Stimulated activated CD8-positive, alpha-beta memory T cell treated with anti-CD3 and anti-CD28 coated beads, Interleukin-7, amount 100 ng/mL, for 4 hours (primary cell): ENCODE measurements at regions not wholly inside any gene's neighbourhood (a gene's known extent, or its start where the extent isn't known, plus 50 kb on each side); places are given as distances from the start of the nearest gene placed in this dataset.

Experiments
- DNase-seq, 2 donors: peaks; one replicate each; pipeline ENCODE4 v3.0.0-alpha.2; 2020; ENCODE audit warnings: low read depth in 2 of 2

- DNase-seq: no peak
Observed at GRCh38 chr9:120009856-120010255, 570.1 kb downstream of the CDK5RAP2 start.

GRCh38 chr9:120001536-120001935, 578.4 kb downstream of the CDK5RAP2 start:
- DNase-seq: no peak

GRCh38 chr9:119998614-119999013, 581.4 kb downstream of the CDK5RAP2 start:
- DNase-seq: no peak

- DNase-seq: no peak
Observed at GRCh38 chr9:119991797-119992196, 588.2 kb downstream of the CDK5RAP2 start.

- DNase-seq: no peak
Observed at GRCh38 chr9:119986713-119987112, 593.3 kb downstream of the CDK5RAP2 start.

GRCh38 chr9:119986205-119986604, 593.8 kb downstream of the CDK5RAP2 start:
- no peak for DNase-seq

- no peak for DNase-seq
Observed at GRCh38 chr9:119974026-119974425, 604.8 kb upstream of the BRINP1 start.

- DNase-seq: peak in 1 of 2 donors; percentile 5
Observed at GRCh38 chr9:119968836-119969707, 599.8 kb upstream of the BRINP1 start.

GRCh38 chr9:119967867-119968535, 598.8 kb upstream of the BRINP1 start:
- no peak for DNase-seq

- DNase-seq: no peak
Observed at GRCh38 chr9:119963798-119964372, 594.6 kb upstream of the BRINP1 start.

GRCh38 chr9:119963258-119963797, 594.1 kb upstream of the BRINP1 start:
- DNase-seq: no peak

- DNase-seq: no peak
Observed at GRCh38 chr9:119961774-119962424, 592.7 kb upstream of the BRINP1 start.

GRCh38 chr9:119959846-119960545, 590.8 kb upstream of the BRINP1 start:
- DNase-seq: no peak

- DNase-seq: no peak
Observed at GRCh38 chr9:119956111-119956510, 586.9 kb upstream of the BRINP1 start.

- DNase-seq: no peak
Observed at GRCh38 chr9:119955276-119955675, 586.0 kb upstream of the BRINP1 start.

- DNase-seq: no peak
Observed at GRCh38 chr9:119951591-119951990, 582.4 kb upstream of the BRINP1 start.

GRCh38 chr9:119951090-119951489, 581.9 kb upstream of the BRINP1 start:
- no peak for DNase-seq

- no peak for DNase-seq
Observed at GRCh38 chr9:119945686-119946085, 576.5 kb upstream of the BRINP1 start.

GRCh38 chr9:119941091-119941490, 571.9 kb upstream of the BRINP1 start:
- no peak for DNase-seq

- no peak for DNase-seq
Observed at GRCh38 chr9:119938871-119939270, 569.6 kb upstream of the BRINP1 start.

GRCh38 chr9:119934497-119934896, 565.3 kb upstream of the BRINP1 start:
- no peak for DNase-seq
